A549 (cell line): ENCODE measurements at regions not wholly inside any gene's neighbourhood (a gene's known extent, or its start where the extent isn't known, plus 50 kb on each side); places are given as distances from the start of the nearest gene placed in this dataset.
A peak's percentile ranks its signal among the peaks of the same experiment; 100 is the strongest.

ENCODE experiments used
- ATAC-seq, 2 experiments: fragments of 200-7000 bp in 1 of 2; fragments of >200 bp in 1 of 2; cut with Nextera tagmentation in 1 of 2; cut with Tn5 transposase in 1 of 2; 3 replicates each; pipeline versions ENCODE4 v1.8.0 to v1.9.1; 2018 to 2020; ENCODE audit warnings: mild to moderate bottlenecking in 1 of 2, moderate library complexity in 1 of 2
- CTCF ChIA-PET: fragments of 300-600 bp; sonication (Branson Sonifier 250); formaldehyde crosslinking; extraction: SDS; loops from one replicate; lab custom pipeline; 2021; ENCODE audit warnings: antibody characterized with exemption, inconsistent platforms; lab: Yijun Ruan, JAX
- POLR2A ChIA-PET: fragments of 350-600 bp; formaldehyde crosslinking; extraction: SDS; loops from one replicate; lab custom pipeline; 2021; ENCODE audit warnings: antibody characterized with exemption, inconsistent platforms; lab: Yijun Ruan, JAX
- DNase-seq, 2 experiments: peaks; one replicate each; pipeline versions ENCODE4 v3.0.0 to v3.0.0-alpha.2; 2011 to 2016; ENCODE audit warnings: low read depth in 1 of 2, low spot score in 1 of 2
- FAIRE-seq: peaks from 2 replicates; lab custom pipeline; 2011; peaks lifted over from hg19 to GRCh38; lab: Jason Lieb, UNC
- H3K27ac ChIP-seq, 2 experiments: fragments of >200 bp; sonication (Bioruptor Twin); formaldehyde crosslinking; 3 replicates each; pipeline ENCODE4 v1.5.1; 2016 to 2017
- H3K4me1 ChIP-seq: fragments of >200 bp; sonication (Bioruptor Twin); formaldehyde crosslinking; 3 replicates; pipeline ENCODE4 v1.6.1; 2016
- H3K4me2 ChIP-seq: fragments of >200 bp; sonication (Bioruptor Twin); formaldehyde crosslinking; 3 replicates; pipeline ENCODE4 v1.6.1; 2016
- H3K4me3 ChIP-seq: fragments of >200 bp; sonication (Bioruptor Twin); formaldehyde crosslinking; 3 replicates; pipeline ENCODE4 v1.5.1; 2016
- H3K9me3 ChIP-seq: fragments of >200 bp; sonication (Bioruptor Twin); formaldehyde crosslinking; 3 replicates; pipeline ENCODE4 v1.6.1; 2016
- BCL3 ChIP-seq: fragments of >200 bp; sonication (Bioruptor Twin); formaldehyde crosslinking; IDR thresholded peaks from 3 replicates; pipeline ENCODE4 v1.6.1; 2016
- CBX2 ChIP-seq: fragments of 200-600 bp; sonication (generic); IDR thresholded peaks from 2 replicates; pipeline ENCODE4 v1.6.1; 2016; ENCODE audit warnings: low read depth, mild to moderate bottlenecking, borderline replicate concordance
- CHD2 ChIP-seq: fragments of 150-350 bp; IDR thresholded peaks from 2 replicates; pipeline ENCODE4 v1.6.1; 2014; ENCODE audit warnings: low read length; ENCODE audit not compliant: partially characterized antibody
- EHF ChIP-seq: fragments of 250-450 bp; sonication (Bioruptor Pico); IDR thresholded peaks from 2 replicates; pipeline ENCODE4 v1.5.0; 2020; ENCODE audit warnings: mild to moderate bottlenecking
- EP300 ChIP-seq, 2 experiments: fragments of >200 bp; sonication (Bioruptor Twin); formaldehyde crosslinking; IDR thresholded peaks; 2 replicates in 1 of 2; 3 replicates in 1 of 2; pipeline ENCODE4 v1.6.1; 2016 to 2017
- ESRRA ChIP-seq: fragments of 150-350 bp; IDR thresholded peaks from 2 replicates; pipeline ENCODE4 v1.6.1; 2014; ENCODE audit warnings: mild to moderate bottlenecking, low read length, borderline replicate concordance
- FOXS1 ChIP-seq: fragments of 250-450 bp; sonication (Bioruptor Pico); IDR thresholded peaks from 2 replicates; pipeline ENCODE4 v1.5.0; 2020; ENCODE audit warnings: mild to moderate bottlenecking, moderate library complexity
- GATA3 ChIP-seq: IDR thresholded peaks from 2 replicates; pipeline ENCODE4 v1.6.1; 2012; ENCODE audit warnings: borderline replicate concordance
- HDAC2 ChIP-seq: fragments of 200-600 bp; sonication (generic); IDR thresholded peaks from 2 replicates; pipeline ENCODE4 v1.6.1; 2016
- HOXB13 ChIP-seq: fragments of 250-450 bp; sonication (Bioruptor Pico); IDR thresholded peaks from 2 replicates; pipeline ENCODE4 v1.5.0; 2020; ENCODE audit warnings: low read depth, mild to moderate bottlenecking, moderate library complexity
- HOXB5 ChIP-seq: fragments of 250-450 bp; sonication (Bioruptor Pico); IDR thresholded peaks from 2 replicates; pipeline ENCODE4 v1.5.0; 2020; ENCODE audit warnings: mild to moderate bottlenecking, moderate library complexity
- JUN ChIP-seq, 2 experiments: fragments of >200 bp; sonication (Bioruptor Twin); formaldehyde crosslinking; IDR thresholded peaks; 2 replicates in 1 of 2; 3 replicates in 1 of 2; pipeline ENCODE4 v1.6.1; 2016 to 2017
- KDM1A ChIP-seq: fragments of 200-600 bp; sonication (generic); IDR thresholded peaks from 2 replicates; pipeline ENCODE4 v1.6.1; 2016; ENCODE audit warnings: low read depth, mild to moderate bottlenecking
- NFE2L2 ChIP-seq: fragments of 150-350 bp; conservative IDR thresholded peaks from 2 replicates; pipeline ENCODE4 v1.6.1; 2014; ENCODE audit warnings: low read length
- NR3C1 ChIP-seq: fragments of >200 bp; sonication (Bioruptor Twin); formaldehyde crosslinking; IDR thresholded peaks from 3 replicates; pipeline ENCODE4 v1.6.1; 2017
- PBX3 ChIP-seq: IDR thresholded peaks from 2 replicates; pipeline ENCODE4 v1.6.1; 2012
- POLR2AphosphoS2 ChIP-seq: conservative IDR thresholded peaks from 2 replicates; pipeline ENCODE4 v1.6.1; 2012; ENCODE audit warnings: low read length, improper control_type of control experiment, inconsistent platforms
- RAD21 ChIP-seq, 2 experiments: fragments of >200 bp in 1 of 2; sonication (Bioruptor Twin) in 1 of 2; formaldehyde crosslinking in 1 of 2; IDR thresholded peaks in 1 of 2; conservative IDR thresholded peaks in 1 of 2; 2 replicates in 1 of 2; 3 replicates in 1 of 2; pipeline ENCODE4 v1.6.1; 2012 to 2018; ENCODE audit warnings: inconsistent platforms in 1 of 2
- RCOR1 ChIP-seq: fragments of 150-350 bp; IDR thresholded peaks from 2 replicates; pipeline ENCODE4 v1.6.1; 2014; ENCODE audit warnings: antibody characterized with exemption, low read length, low read depth
- REST ChIP-seq: fragments of 200-600 bp; sonication (generic); IDR thresholded peaks from 2 replicates; pipeline ENCODE4 v1.6.1; 2016; ENCODE audit warnings: antibody characterized with exemption, mild to moderate bottlenecking, moderate library complexity
- RFX5 ChIP-seq: fragments of 450-650 bp; IDR thresholded peaks from 2 replicates; pipeline ENCODE4 v1.7.1; 2014; ENCODE audit warnings: antibody characterized with exemption, mild to moderate bottlenecking, moderate library complexity
- RNF2 ChIP-seq: fragments of 200-600 bp; sonication (generic); IDR thresholded peaks from 2 replicates; pipeline ENCODE4 v1.6.1; 2016; ENCODE audit warnings: low read depth, mild to moderate bottlenecking, antibody characterized with exemption, moderate library complexity, borderline replicate concordance
- SMC3 ChIP-seq: fragments of >200 bp; sonication (Bioruptor Twin); formaldehyde crosslinking; IDR thresholded peaks from 3 replicates; pipeline ENCODE4 v1.6.1; 2018; ENCODE audit warnings: inconsistent platforms
- SREBF2 ChIP-seq: fragments of 450-650 bp; IDR thresholded peaks from 2 replicates; pipeline ENCODE4 v1.6.1; 2014; ENCODE audit warnings: mild to moderate bottlenecking, moderate library complexity
- USF2 ChIP-seq: fragments of 450-650 bp; IDR thresholded peaks from 2 replicates; pipeline ENCODE4 v1.6.1; 2014; ENCODE audit warnings: antibody characterized with exemption
- ZNF302 ChIP-seq: fragments of 250-450 bp; sonication (Bioruptor Pico); IDR thresholded peaks from 2 replicates; pipeline ENCODE4 v1.9.0; 2021; ENCODE audit warnings: inconsistent platforms, mild to moderate bottlenecking, moderate library complexity
- WGBS: methylation state at CpG from one replicate; pipeline ENCODE4 v1.1.6; 2017; ENCODE audit errors: missing lambda C conversion rate; 5-methylcytosine and 5-hydroxymethylcytosine counted together
- TF ChIP-seq, protein P1 (sequence below): fragments of 150-350 bp; IDR thresholded peaks from 2 replicates; pipeline ENCODE4 v1.6.1; 2014; ENCODE audit warnings: low read depth, mild to moderate bottlenecking, low read length

GRCh38 chr3:197430934-197431333 is 124.8 kb downstream of the BDH1 start:
- POLR2A ChIA-PET, result no interaction called here

GRCh38 chr3:197430502-197430901 is 125.3 kb downstream of the BDH1 start:
- CTCF ChIA-PET, result no interaction called here
- Histone ChIP-seq H3K9me3 (no peaks in the 10 kb centered on the region), H3K4me2 (no peak overlapping the region), H3K27ac (no peak overlapping the region), H3K4me1 (peaks cover 9% of the 10 kb centered on the region; the same call in 2 of the 3 replicates), H3K4me3 (no peak overlapping the region)
- DNase-seq (no peak), ATAC-seq (no peak), FAIRE-seq (no peak)
- no peak for TF ChIP-seq RCOR1
- TF ChIP-seq NR3C1, result no peak
- POLR2A ChIA-PET, result no interaction called here
- WGBS, result 57% methylated on average over 7 of the region's 7 CpGs

More at GRCh38 chr3:197430934-197431333, 124.8 kb downstream of the BDH1 start:
- Histone ChIP-seq H3K4me3 (no peak overlapping the region), H3K4me1 (peaks cover 9% of the 10 kb centered on the region; the same call in 2 of the 3 replicates), H3K9me3 (no peaks in the 10 kb centered on the region), H3K27ac (no peak overlapping the region), H3K4me2 (no peak overlapping the region)
- CTCF ChIA-PET, result no interaction called here
- ATAC-seq (no peak), FAIRE-seq (no peak), DNase-seq (no peak)
- WGBS, result 82% methylated on average over 1 of the region's 1 CpG
- TF ChIP-seq, protein P1, sequence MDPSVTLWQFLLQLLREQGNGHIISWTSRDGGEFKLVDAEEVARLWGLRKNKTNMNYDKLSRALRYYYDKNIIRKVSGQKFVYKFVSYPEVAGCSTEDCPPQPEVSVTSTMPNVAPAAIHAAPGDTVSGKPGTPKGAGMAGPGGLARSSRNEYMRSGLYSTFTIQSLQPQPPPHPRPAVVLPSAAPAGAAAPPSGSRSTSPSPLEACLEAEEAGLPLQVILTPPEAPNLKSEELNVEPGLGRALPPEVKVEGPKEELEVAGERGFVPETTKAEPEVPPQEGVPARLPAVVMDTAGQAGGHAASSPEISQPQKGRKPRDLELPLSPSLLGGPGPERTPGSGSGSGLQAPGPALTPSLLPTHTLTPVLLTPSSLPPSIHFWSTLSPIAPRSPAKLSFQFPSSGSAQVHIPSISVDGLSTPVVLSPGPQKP, result no peak
- no peak for TF ChIP-seq CBX2
- TF ChIP-seq PBX3, result no peak
- TF ChIP-seq JUN (IDR thresholded peaks at IDR 0.05), result no peak
- TF ChIP-seq BCL3, result no peak
- no peak for TF ChIP-seq FOXS1 (CRISPR knock-in tag)
- TF ChIP-seq GATA3, result no peak
- no peak for TF ChIP-seq CHD2
- TF ChIP-seq HDAC2, result no peak
- TF ChIP-seq NFE2L2, result no peak
- no peak for TF ChIP-seq RAD21 (conservative IDR thresholded peaks at IDR 0.05 in 1 of 2, IDR thresholded peaks at IDR 0.05 in 1 of 2)
- no peak for TF ChIP-seq ESRRA
- no peak for TF ChIP-seq KDM1A
- TF ChIP-seq HOXB13 (CRISPR knock-in tag), result no peak
- TF ChIP-seq SREBF2, result no peak
- no peak for TF ChIP-seq USF2

DNA sequence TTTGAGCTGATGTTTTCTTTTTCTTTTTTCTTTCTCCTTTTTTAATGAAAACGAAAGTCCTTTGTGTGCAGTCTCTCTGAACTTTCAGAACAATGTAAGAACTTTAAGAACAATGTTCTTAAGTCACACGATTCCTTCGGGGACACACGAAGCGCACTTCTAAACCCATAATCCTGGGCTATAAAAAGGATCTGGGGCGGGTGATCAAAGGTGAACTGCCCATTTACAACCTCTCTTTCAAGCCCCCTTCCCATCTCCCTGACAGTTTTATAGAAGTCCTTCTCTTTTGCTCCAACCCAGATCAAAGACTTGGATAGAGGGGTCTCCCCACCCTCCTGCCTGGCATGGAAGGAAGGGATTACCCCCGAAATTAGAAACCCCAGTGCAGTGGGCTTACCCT is 126.8 kb downstream of the BDH1 start:
- no peak for ATAC-seq
- WGBS, result 82% methylated on average over 7 of the region's 7 CpGs
- TF ChIP-seq HOXB5, result no peak
- TF ChIP-seq NR3C1, result no peak
- no peak for TF ChIP-seq POLR2AphosphoS2
- TF ChIP-seq REST, result no peak
- no peak for TF ChIP-seq SREBF2
- TF ChIP-seq ZNF302 (CRISPR knock-in tag), result no peak
- TF ChIP-seq RNF2, result no peak
- no peak for TF ChIP-seq RFX5
- TF ChIP-seq EP300 (IDR thresholded peaks at IDR 0.05), result no peak
- no peak for TF ChIP-seq EHF (CRISPR knock-in tag)
- no peak for TF ChIP-seq SMC3
- no peak for TF ChIP-seq CBX2
- no peak for TF ChIP-seq NFE2L2
- Histone ChIP-seq H3K4me3 (no peak overlapping the region), H3K27ac (no peak overlapping the region), H3K4me1 (peaks cover 9% of the 10 kb centered on the region; the same call in 2 of the 3 replicates), H3K4me2 (0 out of 3 replicates have a peak overlapping the region, but pooled peaks have one; percentile 48), H3K9me3 (no peaks in the 10 kb centered on the region)
- FAIRE-seq, result no peak
- no peak for DNase-seq
- ChIA-PET CTCF (interaction anchor here (1.0 to 1.1 kb wide), 2 partner anchors 16 to 145 kb away, joined by 3 read pairs; no protein-coding TSS in a partner anchor), POLR2A (no interaction called here)
